Fibroblast of lung (primary cell): ENCODE measurements at regions not wholly inside any gene's neighbourhood (a gene's known extent, or its start where the extent isn't known, plus 50 kb on each side); places are given as distances from the start of the nearest gene placed in this dataset.

Source experiments
- DNase-seq, 2 donors: peaks; one replicate each; pipeline versions ENCODE4 v3.0.0 to v3.0.0-alpha.2; 2010; ENCODE audit warnings: low read depth in 2 of 2
- H2AFZ ChIP-seq: 2 replicates; pipeline ENCODE4 v1.5.1; 2012; ENCODE audit warnings: low read length, control low read depth, inconsistent platforms
- H3K27ac ChIP-seq: 2 replicates; pipeline ENCODE4 v1.5.1; 2011; ENCODE audit warnings: low read length, control low read depth; ENCODE audit not compliant: insufficient read depth
- H3K27me3 ChIP-seq: 2 replicates; pipeline ENCODE4 v1.5.1; 2011; ENCODE audit warnings: mild to moderate bottlenecking, low read length; ENCODE audit not compliant: control insufficient read depth, insufficient read depth
- H3K36me3 ChIP-seq: 2 replicates; pipeline ENCODE4 v1.5.1; 2011; ENCODE audit warnings: low read length; ENCODE audit not compliant: control insufficient read depth, insufficient read depth
- H3K4me1 ChIP-seq: 2 replicates; pipeline ENCODE4 v1.5.1; 2011; ENCODE audit warnings: low read length; ENCODE audit not compliant: control insufficient read depth, insufficient read depth; ENCODE audit errors: extremely low read depth
- H3K4me2 ChIP-seq: 2 replicates; pipeline ENCODE4 v1.5.1; 2011; ENCODE audit warnings: low read length, control low read depth; ENCODE audit not compliant: insufficient read depth; ENCODE audit errors: extremely low read depth
- H3K4me3 ChIP-seq, 4 experiments: fragments of 200-600 bp in 1 of 4; sonication (generic) in 1 of 4; replicated peaks in 1 of 4; 2 replicates each; pipeline ENCODE4 v1.5.1; 2011 to 2016; ENCODE audit warnings: low read length in 4 of 4, low read depth in 3 of 4, mild to moderate bottlenecking in 3 of 4, control low read depth in 2 of 4, inconsistent platforms in 1 of 4, mixed read lengths in 1 of 4; ENCODE audit not compliant: insufficient read depth in 1 of 4; ENCODE audit errors: control extremely low read depth in 1 of 4
- H3K79me2 ChIP-seq: 2 replicates; pipeline ENCODE4 v1.5.1; 2012; ENCODE audit warnings: mild to moderate bottlenecking, low read length, inconsistent platforms; ENCODE audit not compliant: control insufficient read depth, insufficient read depth
- H3K9ac ChIP-seq: 2 replicates; pipeline ENCODE4 v1.5.1; 2011; ENCODE audit warnings: mild to moderate bottlenecking, low read length, control low read depth; ENCODE audit not compliant: insufficient read depth
- H3K9me3 ChIP-seq: 2 replicates; pipeline ENCODE4 v1.5.1; 2012; ENCODE audit warnings: low read depth, low read length; ENCODE audit not compliant: control insufficient read depth, insufficient read depth
- H4K20me1 ChIP-seq: 2 replicates; pipeline ENCODE4 v1.5.1; 2011; ENCODE audit warnings: low read length; ENCODE audit not compliant: control insufficient read depth, insufficient read depth; ENCODE audit errors: extremely low read depth
- CTCF ChIP-seq, 2 donors: IDR thresholded peaks in 1 of 2; conservative IDR thresholded peaks in 1 of 2; 1 replicate in 1 of 2; 2 replicates in 1 of 2; pipeline ENCODE4 v1.5.1; 2011 to 2012; ENCODE audit warnings: low read length in 2 of 2, control low read depth in 1 of 2, inconsistent platforms in 1 of 2, low read depth in 1 of 2, mild to moderate bottlenecking in 1 of 2
- EZH2 ChIP-seq: IDR thresholded peaks from 2 replicates; pipeline ENCODE4 v1.5.1; 2012; ENCODE audit warnings: low read length, control low read depth, mild to moderate bottlenecking; ENCODE audit errors: missing control alignments

GRCh38 chr7:343227-343822, 53.4 kb downstream of the FOXL3 start:
- TF ChIP-seq EZH2 (no peak), CTCF (conservative IDR thresholded peaks at IDR 0.05 in 1 of 2, IDR thresholded peaks at IDR 0.05 in 1 of 2; ENCODE audit: low read depth in 1 of 2, low read length in 2 of 2) (no peak)
- no peaks in the 10 kb centered on the region for H4K20me1 ChIP-seq
- no peaks in the 10 kb centered on the region for H3K9me3 ChIP-seq
- DNase-seq = no peak
- no peak overlapping the region for H3K9ac ChIP-seq
- no peaks in the 10 kb centered on the region for H3K79me2 ChIP-seq
- no peaks in the 10 kb centered on the region for H3K4me1 ChIP-seq
- no peak overlapping the region for H3K4me2 ChIP-seq
- H3K4me3 ChIP-seq = no peak overlapping the region
- no peak overlapping the region for H2AFZ ChIP-seq
- H3K36me3 ChIP-seq = no peaks in the 10 kb centered on the region
- H3K27me3 ChIP-seq = no peaks in the 10 kb centered on the region
- no peak overlapping the region for H3K27ac ChIP-seq

GRCh38 chr7:343864-344607, 54.1 kb downstream of the FOXL3 start:
- Histone ChIP-seq H3K4me1 (no peaks in the 10 kb centered on the region), H3K27ac (no peak overlapping the region), H3K36me3 (no peaks in the 10 kb centered on the region), H3K4me3 (no peak overlapping the region), H3K27me3 (no peaks in the 10 kb centered on the region), H2AFZ (no peak overlapping the region), H3K4me2 (no peak overlapping the region), H4K20me1 (no peaks in the 10 kb centered on the region), H3K79me2 (no peaks in the 10 kb centered on the region), H3K9ac (no peak overlapping the region), H3K9me3 (no peaks in the 10 kb centered on the region)
- TF ChIP-seq CTCF (conservative IDR thresholded peaks at IDR 0.05 in 1 of 2, IDR thresholded peaks at IDR 0.05 in 1 of 2; ENCODE audit: low read depth in 1 of 2, low read length in 2 of 2) (no peak), EZH2 (no peak)
- DNase-seq = no peak

- H3K9me3 ChIP-seq = no peaks in the 10 kb centered on the region
- no peak overlapping the region for H3K4me2 ChIP-seq
- H3K79me2 ChIP-seq = no peaks in the 10 kb centered on the region
- TF ChIP-seq EZH2 = no peak
- no peak for TF ChIP-seq CTCF (conservative IDR thresholded peaks at IDR 0.05 in 1 of 2, IDR thresholded peaks at IDR 0.05 in 1 of 2; ENCODE audit: low read depth in 1 of 2, low read length in 2 of 2)
- no peaks in the 10 kb centered on the region for H4K20me1 ChIP-seq
- H3K27ac ChIP-seq = no peak overlapping the region
- no peak overlapping the region for H2AFZ ChIP-seq
- no peaks in the 10 kb centered on the region for H3K36me3 ChIP-seq
- no peak overlapping the region for H3K4me3 ChIP-seq
- H3K9ac ChIP-seq = no peak overlapping the region
- H3K4me1 ChIP-seq = no peaks in the 10 kb centered on the region
- no peaks in the 10 kb centered on the region for H3K27me3 ChIP-seq
- DNase-seq = no peak
Measured at GRCh38 chr7:344608-344994, 54.6 kb downstream of the FOXL3 start.
